ENCODE measurements at regions not wholly inside any gene's neighbourhood (a gene's known extent, or its start where the extent isn't known, plus 50 kb on each side); places are given as distances from the start of the nearest gene placed in this dataset.

DNA sequence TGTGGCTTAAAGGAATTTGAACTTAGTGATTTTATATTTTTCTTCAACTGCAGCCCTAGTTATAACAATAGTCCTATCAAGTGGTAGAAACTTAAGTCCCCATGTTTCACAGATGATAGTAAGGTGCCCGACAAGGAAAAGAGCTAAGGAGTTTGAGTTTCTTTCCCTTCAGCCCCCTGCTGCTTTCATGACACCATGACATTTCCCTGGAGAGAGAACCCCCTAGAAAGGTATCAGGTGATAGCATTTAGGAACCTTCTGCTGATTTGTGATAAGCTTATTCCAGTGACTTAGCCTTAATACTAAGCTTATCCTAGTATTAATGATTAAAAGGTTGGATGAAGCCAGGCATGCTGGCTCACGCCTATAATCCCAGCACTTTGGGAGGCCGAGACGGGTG lies 623.8 kb upstream of the TYRP1 start:
- no peak for TF ChIP-seq POLR2A (IDR thresholded peaks at IDR 0.05)
- TF ChIP-seq, protein P1, sequence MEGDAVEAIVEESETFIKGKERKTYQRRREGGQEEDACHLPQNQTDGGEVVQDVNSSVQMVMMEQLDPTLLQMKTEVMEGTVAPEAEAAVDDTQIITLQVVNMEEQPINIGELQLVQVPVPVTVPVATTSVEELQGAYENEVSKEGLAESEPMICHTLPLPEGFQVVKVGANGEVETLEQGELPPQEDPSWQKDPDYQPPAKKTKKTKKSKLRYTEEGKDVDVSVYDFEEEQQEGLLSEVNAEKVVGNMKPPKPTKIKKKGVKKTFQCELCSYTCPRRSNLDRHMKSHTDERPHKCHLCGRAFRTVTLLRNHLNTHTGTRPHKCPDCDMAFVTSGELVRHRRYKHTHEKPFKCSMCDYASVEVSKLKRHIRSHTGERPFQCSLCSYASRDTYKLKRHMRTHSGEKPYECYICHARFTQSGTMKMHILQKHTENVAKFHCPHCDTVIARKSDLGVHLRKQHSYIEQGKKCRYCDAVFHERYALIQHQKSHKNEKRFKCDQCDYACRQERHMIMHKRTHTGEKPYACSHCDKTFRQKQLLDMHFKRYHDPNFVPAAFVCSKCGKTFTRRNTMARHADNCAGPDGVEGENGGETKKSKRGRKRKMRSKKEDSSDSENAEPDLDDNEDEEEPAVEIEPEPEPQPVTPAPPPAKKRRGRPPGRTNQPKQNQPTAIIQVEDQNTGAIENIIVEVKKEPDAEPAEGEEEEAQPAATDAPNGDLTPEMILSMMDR (IDR thresholded peaks at IDR 0.05), result no peak
- no peak for DNase-seq
- 82% methylated on average over 4 of the region's 4 CpGs for WGBS, 2 donors
- Histone ChIP-seq H3K36me3 (ENCODE audit: low read depth, missing control alignments) (no peaks in the 10 kb centered on the region), H3K27ac (no peak overlapping the region), H3K9me3 (no peaks in the 10 kb centered on the region), H3K27me3 (no peaks in the 10 kb centered on the region), H3K4me3 (no peak overlapping the region), H3K4me1 (peaks cover 10% of the 10 kb centered on the region)
- intact Hi-C loops (cut with DNase I; ENCODE audit: low total_unique reads), result no loop called here

DNA sequence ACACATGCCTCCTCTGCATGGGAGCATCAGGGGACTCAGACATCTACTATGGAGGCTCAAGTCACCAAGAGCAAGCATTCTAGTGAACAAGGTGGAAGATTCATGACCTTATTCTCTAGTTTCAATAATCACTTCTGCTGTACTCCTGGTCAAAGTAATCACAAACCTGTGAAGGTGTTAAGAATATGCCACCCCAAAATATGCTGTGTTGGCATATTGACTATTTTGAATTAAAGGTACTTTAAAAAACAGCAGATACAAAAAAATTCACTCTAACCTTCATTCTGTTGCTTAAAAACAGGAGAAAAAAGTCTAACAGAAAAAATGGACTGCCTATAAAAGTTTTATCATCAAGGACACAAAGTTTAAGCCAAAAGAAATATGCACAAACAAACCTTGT lies 607.8 kb upstream of the TYRP1 start:
- Histone ChIP-seq H3K36me3 (ENCODE audit: low read depth, missing control alignments) (no peaks in the 10 kb centered on the region), H3K4me1 (no peaks in the 10 kb centered on the region), H3K9me3 (no peaks in the 10 kb centered on the region), H3K27ac (no peak overlapping the region), H3K4me3 (no peak overlapping the region), H3K27me3 (no peaks in the 10 kb centered on the region)
- no peak for TF ChIP-seq POLR2A (IDR thresholded peaks at IDR 0.05)
- TF ChIP-seq, protein P1 (IDR thresholded peaks at IDR 0.05), result no peak
- intact Hi-C loops (cut with DNase I; ENCODE audit: low total_unique reads), result no loop called here
- no peak for DNase-seq

DNA sequence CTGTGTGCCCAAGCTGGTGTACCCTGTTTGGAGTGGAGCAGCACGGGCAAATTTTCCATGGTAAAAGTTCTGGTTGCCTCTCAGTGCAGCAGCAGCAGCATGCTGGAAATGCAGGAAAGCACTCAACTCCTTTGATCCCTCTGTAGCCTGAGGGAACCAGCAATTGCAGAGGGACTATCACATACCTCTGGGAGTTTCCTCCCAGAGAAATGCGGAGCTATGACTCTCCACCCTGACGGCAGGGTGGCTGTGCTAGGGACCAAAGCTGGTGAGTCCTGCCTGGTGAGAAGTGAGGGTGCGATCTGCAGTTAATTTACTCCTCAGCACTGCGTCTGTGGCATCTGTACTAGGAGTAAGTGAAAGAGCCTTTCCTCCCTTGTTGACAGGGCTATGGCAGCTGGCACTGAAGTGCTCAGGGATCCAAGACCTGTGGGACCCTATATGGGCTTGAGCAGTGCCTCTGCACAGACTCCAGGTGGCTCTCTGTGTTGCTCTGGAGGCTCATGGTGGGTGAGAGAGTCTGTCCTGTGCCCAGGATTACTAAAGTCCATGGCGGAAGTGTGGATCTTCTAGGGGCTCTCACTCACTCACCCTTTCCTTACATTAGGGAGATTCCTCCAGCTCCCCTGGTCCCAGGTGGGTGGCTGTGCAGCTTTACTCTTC lies 601.2 kb upstream of the TYRP1 start:
- no peak overlapping the region for H3K4me3 ChIP-seq
- H3K27me3 ChIP-seq, result no peaks in the 10 kb centered on the region
- DNase-seq, result no peak
- intact Hi-C loops (cut with DNase I; ENCODE audit: low total_unique reads), result no loop called here
- no peaks in the 10 kb centered on the region for H3K9me3 ChIP-seq
- WGBS, 2 donors, result 74 to 78% methylated on average over 5 to 6 of the region's 6 CpGs
- H3K36me3 ChIP-seq (ENCODE audit: low read depth, missing control alignments), result no peaks in the 10 kb centered on the region
- no peaks in the 10 kb centered on the region for H3K4me1 ChIP-seq
- TF ChIP-seq POLR2A (IDR thresholded peaks at IDR 0.05), result no peak
- TF ChIP-seq, protein P1 (IDR thresholded peaks at IDR 0.05), result no peak
- no peak overlapping the region for H3K27ac ChIP-seq

DNA sequence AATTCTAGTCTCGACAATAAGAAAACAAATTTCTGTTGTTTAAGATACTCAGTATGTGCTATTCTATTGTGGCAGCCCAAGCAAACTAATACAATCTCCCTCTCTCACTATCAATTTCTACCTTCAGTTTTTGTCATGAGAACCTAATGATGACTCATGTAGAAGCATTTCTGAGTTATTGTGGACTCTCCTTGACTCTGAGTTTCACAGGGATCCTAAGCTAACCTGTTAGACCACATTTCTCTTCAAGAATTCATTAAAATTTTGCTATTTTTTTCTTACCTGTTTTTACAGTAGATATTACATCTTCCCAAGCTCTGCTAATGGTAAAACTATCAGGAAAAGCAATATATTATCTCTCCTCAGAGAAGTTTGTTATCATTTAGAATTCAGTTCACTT lies 599.1 kb upstream of the TYRP1 start:
- Histone ChIP-seq H3K9me3 (no peaks in the 10 kb centered on the region), H3K27ac (no peak overlapping the region), H3K4me3 (no peak overlapping the region), H3K36me3 (ENCODE audit: low read depth, missing control alignments) (no peaks in the 10 kb centered on the region), H3K27me3 (no peaks in the 10 kb centered on the region), H3K4me1 (no peaks in the 10 kb centered on the region)
- no peak for DNase-seq
- WGBS, 2 donors, result 89 to 91% methylated on average over 1 of the region's 1 CpG
- intact Hi-C loops (cut with DNase I; ENCODE audit: low total_unique reads), result no loop called here
- TF ChIP-seq POLR2A (IDR thresholded peaks at IDR 0.05), result no peak
- TF ChIP-seq, protein P1 (IDR thresholded peaks at IDR 0.05), result no peak

- no peaks in the 10 kb centered on the region for H3K36me3 ChIP-seq (ENCODE audit: low read depth, missing control alignments)
Observed at GRCh38 chr9:12095931-12096330, 597.3 kb upstream of the TYRP1 start.

More at GRCh38 chr9:12095931-12096330, 597.3 kb upstream of the TYRP1 start:
- H3K4me3 ChIP-seq, result no peak overlapping the region
- intact Hi-C loops (cut with DNase I; ENCODE audit: low total_unique reads), result no loop called here
- TF ChIP-seq, protein P1 (IDR thresholded peaks at IDR 0.05), result no peak
- TF ChIP-seq POLR2A (IDR thresholded peaks at IDR 0.05), result no peak
- H3K9me3 ChIP-seq, result no peaks in the 10 kb centered on the region
- H3K27ac ChIP-seq, result no peak overlapping the region
- no peak for DNase-seq
- H3K27me3 ChIP-seq, result no peaks in the 10 kb centered on the region
- 63 to 75% methylated on average over 4 of the region's 4 CpGs for WGBS, 2 donors
- no peaks in the 10 kb centered on the region for H3K4me1 ChIP-seq
